Stimulated activated CD4-positive, alpha-beta T cell treated with anti-CD3 and anti-CD28 coated beads, Interleukin-12 subunit alpha, Interleukin-12 subunit beta, amount 100 ng/mL, for 48 hours (primary cell): ENCODE measurements at regions not wholly inside any gene's neighbourhood (a gene's known extent, or its start where the extent isn't known, plus 50 kb on each side); places are given as distances from the start of the nearest gene placed in this dataset.

Experiments used
- DNase-seq, 3 donors: peaks; one replicate each; pipeline ENCODE4 v3.0.0-alpha.2; 2020; ENCODE audit warnings: low read depth in 2 of 3, low spot score in 1 of 3

DNA sequence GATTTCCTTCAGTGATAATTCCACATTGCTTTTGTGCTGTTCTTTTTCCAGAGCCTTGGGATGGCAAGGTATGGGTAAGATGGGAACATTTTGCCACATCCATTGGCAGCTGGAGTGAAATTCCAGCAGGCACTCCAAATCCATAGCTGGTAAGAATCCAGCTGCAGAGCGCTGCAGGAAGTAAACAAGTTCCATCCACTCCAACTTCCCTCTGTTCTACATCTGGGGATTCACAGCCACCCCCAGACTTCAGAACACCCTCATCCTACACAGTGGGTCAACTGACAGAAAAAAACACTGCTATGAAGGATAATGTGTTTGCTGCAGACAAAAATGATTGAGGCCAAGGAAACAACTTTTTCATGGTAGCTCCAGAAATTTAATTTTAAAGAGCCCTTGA lies 747.8 kb downstream of the MAFB start:
- no peak for DNase-seq

DNA sequence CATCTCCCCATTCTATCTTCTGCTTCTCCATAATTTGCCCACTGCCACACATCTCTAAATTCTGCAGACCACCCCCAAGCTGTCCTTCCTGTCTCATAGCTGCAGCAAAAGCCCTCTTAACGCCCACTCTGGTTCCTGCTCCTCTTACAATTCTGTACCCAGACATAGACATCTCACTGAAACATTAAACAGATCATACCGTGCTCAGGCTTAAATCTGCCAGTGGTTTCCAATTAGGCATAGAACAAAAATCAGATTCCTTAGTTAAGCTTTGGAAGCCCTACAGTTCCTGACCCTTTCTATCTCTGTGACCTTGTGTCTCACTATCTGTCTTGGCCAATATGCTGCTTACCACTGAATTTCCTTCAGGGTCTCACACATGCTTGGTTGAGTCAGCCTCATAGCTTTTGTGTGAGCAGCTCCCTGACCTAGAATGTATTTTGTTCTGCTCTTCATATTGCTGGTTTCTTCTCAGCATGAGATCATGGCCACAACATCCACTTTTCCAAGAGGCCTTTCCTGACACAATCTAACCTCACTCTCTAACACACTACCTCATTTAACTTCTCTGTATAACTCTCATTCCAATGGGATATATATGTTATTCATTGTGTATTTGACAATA lies 749.7 kb downstream of the MAFB start:
- no peak for DNase-seq

GRCh38 chr20:39936401-39936800 lies 752.6 kb downstream of the MAFB start:
- no peak for DNase-seq

GRCh38 chr20:39935901-39936300 lies 753.1 kb downstream of the MAFB start:
- no peak for DNase-seq

DNA sequence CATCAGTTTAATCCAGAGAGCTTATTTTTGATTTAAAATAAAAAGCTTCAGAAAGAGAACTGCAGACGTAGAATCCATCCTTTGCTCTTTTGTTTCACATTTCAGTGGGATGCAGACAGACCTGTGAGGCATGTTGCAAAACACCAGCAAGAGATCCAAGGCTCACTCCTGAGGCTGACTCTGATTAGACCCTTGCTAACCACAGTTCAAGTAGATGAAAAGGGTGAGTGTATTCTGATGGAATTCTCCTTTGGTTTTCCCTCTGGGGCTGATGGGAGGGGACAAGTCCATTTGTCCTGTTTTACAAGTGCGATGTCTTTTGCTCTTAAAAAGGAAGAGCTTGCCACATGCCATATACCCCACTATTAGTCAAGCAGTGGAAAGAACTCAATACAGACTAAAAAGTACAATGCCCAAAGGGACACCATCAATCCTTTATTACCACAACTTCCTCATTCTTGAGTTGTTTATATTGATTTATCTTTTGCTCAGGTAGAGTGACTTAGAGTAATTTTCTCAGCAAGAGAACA lies 772.7 kb downstream of the MAFB start:
- DNase-seq, result no peak

GRCh38 chr20:39913274-39913673 lies 775.8 kb downstream of the MAFB start:
- DNase-seq, result no peak

GRCh38 chr20:39911497-39911896 lies 777.5 kb downstream of the MAFB start:
- DNase-seq, result no peak

DNA sequence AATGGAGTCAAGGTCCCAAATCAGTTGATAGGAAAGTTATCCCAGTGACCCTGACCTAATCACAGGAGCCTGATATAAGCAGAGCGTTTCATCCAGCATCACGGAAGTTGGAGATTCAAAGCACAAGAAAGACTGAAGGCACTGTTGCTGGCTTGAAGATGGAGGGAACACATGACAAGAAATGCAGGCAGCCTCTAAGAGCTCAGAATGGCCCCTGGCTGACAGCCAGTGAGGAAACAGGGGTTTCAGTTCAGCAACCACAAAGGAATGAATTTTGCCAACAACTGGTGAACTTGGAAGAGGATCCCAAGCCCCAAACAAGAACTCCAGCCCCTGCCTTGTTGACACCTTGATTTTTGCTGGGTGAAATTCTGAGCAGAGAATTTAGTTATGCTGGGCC lies 778.5 kb downstream of the MAFB start:
- DNase-seq, result no peak

GRCh38 chr20:39909447-39909846 lies 779.6 kb downstream of the MAFB start:
- no peak for DNase-seq

- no peak for DNase-seq
Observed at GRCh38 chr20:39904476-39905112, 784.4 kb downstream of the MAFB start.

GRCh38 chr20:39903806-39904465 lies 785.1 kb downstream of the MAFB start:
- DNase-seq, result no peak

GRCh38 chr20:39899881-39900280 lies 789.2 kb downstream of the MAFB start:
- DNase-seq, result no peak

DNA sequence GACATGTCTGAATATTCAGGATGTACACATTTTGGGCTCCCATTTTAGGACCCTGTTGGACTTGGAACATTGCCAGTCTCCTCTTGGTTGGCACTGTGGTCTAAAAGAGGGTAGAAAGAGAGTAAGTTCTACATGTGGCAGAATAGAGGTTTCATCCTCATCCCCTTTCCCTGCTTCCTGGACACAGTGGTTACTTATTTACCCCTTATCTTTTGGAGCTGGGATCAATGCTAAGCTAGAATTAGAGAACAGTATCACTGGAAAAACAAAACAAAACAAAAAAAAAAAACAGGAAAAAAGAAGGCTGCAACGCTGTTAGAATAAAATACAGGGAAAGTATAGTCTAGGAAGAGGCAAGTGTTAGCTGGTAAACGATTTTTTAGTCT lies 790.6 kb downstream of the MAFB start:
- no peak for DNase-seq

GRCh38 chr20:39897781-39898466 lies 791.1 kb downstream of the MAFB start:
- no peak for DNase-seq

- no peak for DNase-seq
Observed at GRCh38 chr20:39897058-39897457, 792.0 kb downstream of the MAFB start.

- DNase-seq, result no peak
Observed at GRCh38 chr20:39894067-39894466, 795.0 kb downstream of the MAFB start.

GRCh38 chr20:39893003-39893685 lies 795.9 kb downstream of the MAFB start:
- no peak for DNase-seq

GRCh38 chr20:39890697-39891096 lies 798.3 kb downstream of the MAFB start:
- no peak for DNase-seq

DNA sequence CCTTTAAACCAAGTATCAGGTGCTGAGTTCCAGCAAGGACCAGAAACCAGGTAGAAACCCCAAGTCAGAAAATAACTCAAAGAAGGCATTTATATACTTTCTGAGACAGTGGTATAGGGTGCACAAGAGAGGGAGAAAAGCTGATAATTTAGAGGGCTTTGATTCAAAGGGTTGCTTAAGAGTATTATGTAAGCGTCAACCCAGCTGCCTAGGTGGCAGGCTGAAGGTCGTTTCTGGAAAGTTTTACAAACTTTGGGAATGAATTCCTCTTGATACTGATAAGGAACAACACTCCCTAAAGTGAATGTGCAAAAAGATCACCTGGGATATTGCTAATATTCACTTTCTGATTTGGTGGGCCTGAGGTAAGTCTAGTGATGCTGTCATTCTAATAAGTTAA lies 800.7 kb downstream of the MAFB start:
- no peak for DNase-seq

- no peak for DNase-seq
Observed at GRCh38 chr20:39886650-39887190, 802.3 kb downstream of the MAFB start.
